HepG2 (cell line): ENCODE measurements at regions not wholly inside any gene's neighbourhood (a gene's known extent, or its start where the extent isn't known, plus 50 kb on each side); places are given as distances from the start of the nearest gene placed in this dataset.

Experiments used
- ATAC-seq: fragments of 200-7000 bp; cut with Tn5 transposase; 3 replicates; pipeline ENCODE4 v1.9.1; 2020; ENCODE audit warnings: mild to moderate bottlenecking, moderate library complexity
- BruUV-seq: library from RNA; stranded (reverse); fragments of 400-500 nt; replicated peaks from 2 replicates; lab custom pipeline; 2021; lab: Mats Ljungman, UMichigan
- CTCF ChIA-PET: fragments of 300-600 bp; formaldehyde crosslinking; extraction: SDS; loops from one replicate; lab custom pipeline; 2021; ENCODE audit warnings: low total read pairs, inconsistent platforms, low intra/inter-chr PET ratio; lab: Yijun Ruan, JAX
- POLR2A ChIA-PET: fragments of 350-600 bp; sonication (Branson Sonifier 250); formaldehyde crosslinking; loops from one replicate; lab custom pipeline; 2020; ENCODE audit warnings: antibody characterized with exemption, inconsistent platforms; lab: Yijun Ruan, JAX
- DNase-seq: peaks from one replicate; pipeline ENCODE4 v3.0.0-alpha.2; 2015; ENCODE audit warnings: low spot score
- FAIRE-seq: peaks from 3 replicates; lab custom pipeline; 2011; peaks lifted over from hg19 to GRCh38; lab: Jason Lieb, UNC
- H2AFZ ChIP-seq: one replicate; pipeline ENCODE4 v1.6.1; 2011; ENCODE audit warnings: low read length, inconsistent platforms
- H3K27ac ChIP-seq: fragments of 300-600 bp; 3 replicates; pipeline ENCODE4 v1.8.0; 2011; ENCODE audit warnings: mixed run types, mild to moderate bottlenecking, mixed read lengths, low read length, inconsistent platforms; ENCODE audit not compliant: insufficient read depth; ENCODE audit errors: extremely low read length
- H3K27me3 ChIP-seq, 2 experiments: fragments of 200-600 bp in 1 of 2; 2 replicates in 1 of 2; 3 replicates in 1 of 2; pipeline versions ENCODE4 v1.6.0 to v1.8.0; 2011; ENCODE audit warnings: low read length in 2 of 2, mild to moderate bottlenecking in 2 of 2, moderate library complexity in 2 of 2, inconsistent platforms in 1 of 2; ENCODE audit not compliant: insufficient read depth in 2 of 2, control insufficient read depth in 1 of 2
- H3K36me3 ChIP-seq, 2 experiments: fragments of 200-600 bp in 1 of 2; replicated peaks in 1 of 2; 2 replicates in 1 of 2; 3 replicates in 1 of 2; pipeline versions ENCODE4 v1.5.1 to v1.8.0; 2011; ENCODE audit warnings: low read length in 2 of 2, inconsistent platforms in 1 of 2; ENCODE audit not compliant: insufficient read depth in 2 of 2, control insufficient read depth in 1 of 2
- H3K4me1 ChIP-seq: 2 replicates; pipeline ENCODE4 v1.5.1; 2012; ENCODE audit warnings: low read length, inconsistent platforms; ENCODE audit not compliant: insufficient read depth
- H3K4me2 ChIP-seq: 2 replicates; pipeline ENCODE4 v1.6.0; 2011; ENCODE audit warnings: low read depth, low read length, inconsistent platforms
- H3K4me3 ChIP-seq, 3 experiments: fragments of 200-600 bp in 1 of 3; sonication (generic), shearing (Covaris generic) in 1 of 3; replicated peaks in 1 of 3; 2 replicates each; pipeline ENCODE4 v1.5.1; 2011 to 2016; ENCODE audit warnings: low read length in 3 of 3, inconsistent platforms in 2 of 3, low read depth in 2 of 3, mild to moderate bottlenecking in 2 of 3, control low read depth in 1 of 3, mixed read lengths in 1 of 3; ENCODE audit not compliant: insufficient read depth in 1 of 3
- H3K79me2 ChIP-seq: one replicate; pipeline ENCODE4 v1.6.1; 2011; ENCODE audit warnings: low read length, inconsistent platforms; ENCODE audit not compliant: insufficient read depth
- H3K9ac ChIP-seq: 2 replicates; pipeline ENCODE4 v1.6.0; 2011; ENCODE audit warnings: mild to moderate bottlenecking, low read depth, low read length, inconsistent platforms; ENCODE audit not compliant: insufficient read depth
- H3K9me3 ChIP-seq: 2 replicates; pipeline ENCODE4 v1.5.1; 2012; ENCODE audit warnings: mild to moderate bottlenecking, low read length
- H4K20me1 ChIP-seq: 2 replicates; pipeline ENCODE4 v1.6.0; 2011; ENCODE audit warnings: inconsistent platforms, mild to moderate bottlenecking, low read length, moderate library complexity; ENCODE audit not compliant: insufficient read depth
- ATM ChIP-seq: fragments of 450-650 bp; IDR thresholded peaks from 2 replicates; pipeline ENCODE4 v1.7.1; 2017; ENCODE audit warnings: mild to moderate bottlenecking, borderline replicate concordance
- ELF4 ChIP-seq: sonication (generic); formaldehyde crosslinking; IDR thresholded peaks from 2 replicates; pipeline ENCODE4 v1.5.0; 2020; ENCODE audit warnings: missing genetic modification reagents, mild to moderate bottlenecking, moderate library complexity, borderline replicate concordance
- FOXM1 ChIP-seq: sonication (generic); formaldehyde crosslinking; IDR thresholded peaks from 2 replicates; pipeline ENCODE4 v1.5.0; 2020; ENCODE audit warnings: missing genetic modification reagents
- GTF3A ChIP-seq: sonication (generic); formaldehyde crosslinking; conservative IDR thresholded peaks from 2 replicates; pipeline ENCODE4 v1.4.0; 2020; ENCODE audit warnings: mild to moderate bottlenecking, missing genetic modification reagents
- GZF1 ChIP-seq: sonication (generic); formaldehyde crosslinking; IDR thresholded peaks from 2 replicates; pipeline ENCODE4 v1.5.1; 2020; ENCODE audit warnings: mild to moderate bottlenecking, missing genetic modification reagents
- YEATS2 ChIP-seq: sonication (generic); formaldehyde crosslinking; IDR thresholded peaks from 2 replicates; pipeline ENCODE4 v1.4.0; 2020; ENCODE audit warnings: missing genetic modification reagents, borderline replicate concordance
- ZFP36L2 ChIP-seq: sonication (generic); formaldehyde crosslinking; IDR thresholded peaks from 2 replicates; pipeline ENCODE4 v1.4.0; 2020; ENCODE audit warnings: missing genetic modification reagents
- ZNF543 ChIP-seq: sonication (generic); formaldehyde crosslinking; IDR thresholded peaks from 2 replicates; pipeline ENCODE4 v1.4.0; 2020; ENCODE audit warnings: mild to moderate bottlenecking, missing genetic modification reagents
- ZNF646 ChIP-seq: sonication (generic); formaldehyde crosslinking; IDR thresholded peaks from 2 replicates; pipeline ENCODE4 v1.9.0; 2021; ENCODE audit warnings: mild to moderate bottlenecking, missing genetic modification reagents
- ZSCAN22 ChIP-seq: sonication (generic); formaldehyde crosslinking; IDR thresholded peaks from 2 replicates; pipeline ENCODE4 v1.4.0; 2020; ENCODE audit warnings: mild to moderate bottlenecking, missing genetic modification reagents
- ZXDC ChIP-seq: sonication (generic); formaldehyde crosslinking; IDR thresholded peaks from 2 replicates; pipeline ENCODE4 v1.5.0; 2020; ENCODE audit warnings: mild to moderate bottlenecking, missing genetic modification reagents
- WGBS: methylation state at CpG from one replicate; pipeline ENCODE4 v1.1.6; 2017; ENCODE audit warnings: low lambda C conversion rate; 5-methylcytosine and 5-hydroxymethylcytosine counted together
- in situ Hi-C: cut with HindIII; loops from 2 replicates; pipeline ENCODE4 v1.10.0; 2017; ENCODE audit warnings: low pct_unique_long_range_greater_than_20kb; ENCODE audit not compliant: extremely low pct_ligation_motif_present
- intact Hi-C: fragments of 100-400 bp; cut with micrococcal nuclease; formaldehyde crosslinking; loops from one replicate; pipeline ENCODE4 v1.10.0; 2022; ENCODE audit not compliant: unreplicated experiment
- TF ChIP-seq, protein P1 (sequence below): sonication (generic); formaldehyde crosslinking; IDR thresholded peaks from 2 replicates; pipeline ENCODE4 v1.5.0; 2020; ENCODE audit warnings: missing genetic modification reagents

DNA sequence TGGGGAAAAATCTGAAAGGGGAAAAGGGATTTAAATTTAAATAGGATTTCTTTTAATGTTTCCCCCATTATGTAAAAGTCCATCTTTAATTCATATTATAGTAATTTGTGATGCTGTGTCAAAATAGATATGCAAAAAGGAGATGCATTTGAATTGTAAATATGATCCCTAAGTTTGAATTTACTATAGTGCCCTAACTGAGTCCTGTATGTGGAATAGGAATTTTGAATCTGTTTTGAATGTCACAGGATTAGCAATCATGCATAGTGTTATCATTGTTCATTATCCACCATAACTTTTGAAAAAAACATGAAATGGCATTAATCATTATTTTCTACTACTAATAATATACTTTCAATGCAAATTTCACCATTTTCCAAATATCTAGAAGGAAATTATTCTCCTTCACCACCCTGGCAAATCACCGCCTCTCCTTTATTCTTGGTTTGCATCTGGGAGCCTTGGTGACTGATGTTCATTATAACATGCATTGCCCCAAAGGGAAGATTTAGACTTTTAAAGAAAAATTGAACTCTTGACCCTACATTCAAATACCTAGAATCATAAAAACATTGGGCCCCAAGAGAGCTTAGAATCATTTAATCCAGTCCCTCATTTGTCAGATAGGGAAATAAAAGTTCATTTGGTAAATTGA, 341.5 kb upstream of the TMPO start (continued):
- no peak for TF ChIP-seq ZNF646

GRCh38 chr12:98174428-98174809, 341.0 kb upstream of the TMPO start:
- WGBS = 17% methylated on average over 5 of the region's 5 CpGs
- in situ Hi-C loops (no loop called here), intact Hi-C loops (no loop called here)
- H3K4me1 ChIP-seq = no peaks in the 10 kb centered on the region
- H3K27ac ChIP-seq = no peak overlapping the region
- H3K9ac ChIP-seq = no peak overlapping the region
- no peaks in the 10 kb centered on the region for H3K9me3 ChIP-seq
- H2AFZ ChIP-seq = no peak overlapping the region
- BruUV-seq = no TSS peak
- H4K20me1 ChIP-seq = no peaks in the 10 kb centered on the region
- H3K79me2 ChIP-seq = no peaks in the 10 kb centered on the region
- no peaks in the 10 kb centered on the region for H3K36me3 ChIP-seq
- ATAC-seq (no peak), DNase-seq (no peak), FAIRE-seq (no peak)
- CTCF ChIA-PET = no interaction called here
- no peaks in the 10 kb centered on the region for H3K27me3 ChIP-seq
- TF ChIP-seq ZSCAN22 (CRISPR knock-in tag) (no peak), ZNF543 (CRISPR knock-in tag) (no peak), ELF4 (CRISPR knock-in tag) (no peak), ATM (no peak), YEATS2 (CRISPR knock-in tag) (no peak), GTF3A (no peak), FOXM1 (CRISPR knock-in tag) (no peak), ZFP36L2 (CRISPR knock-in tag) (no peak), ZXDC (CRISPR knock-in tag) (no peak), GZF1 (CRISPR knock-in tag) (no peak)
- TF ChIP-seq, protein P1, sequence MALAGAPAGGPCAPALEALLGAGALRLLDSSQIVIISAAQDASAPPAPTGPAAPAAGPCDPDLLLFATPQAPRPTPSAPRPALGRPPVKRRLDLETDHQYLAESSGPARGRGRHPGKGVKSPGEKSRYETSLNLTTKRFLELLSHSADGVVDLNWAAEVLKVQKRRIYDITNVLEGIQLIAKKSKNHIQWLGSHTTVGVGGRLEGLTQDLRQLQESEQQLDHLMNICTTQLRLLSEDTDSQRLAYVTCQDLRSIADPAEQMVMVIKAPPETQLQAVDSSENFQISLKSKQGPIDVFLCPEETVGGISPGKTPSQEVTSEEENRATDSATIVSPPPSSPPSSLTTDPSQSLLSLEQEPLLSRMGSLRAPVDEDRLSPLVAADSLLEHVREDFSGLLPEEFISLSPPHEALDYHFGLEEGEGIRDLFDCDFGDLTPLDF (CRISPR knock-in tag) = no peak
- no peak overlapping the region for H3K4me3 ChIP-seq
- no peak overlapping the region for H3K4me2 ChIP-seq
- POLR2A ChIA-PET = no interaction called here
